IMR-90 (cell line): ENCODE measurements at regions not wholly inside any gene's neighbourhood (a gene's known extent, or its start where the extent isn't known, plus 50 kb on each side); places are given as distances from the start of the nearest gene placed in this dataset.

ENCODE experiments used
- ATAC-seq: fragments of 200-7000 bp; cut with Tn5 transposase; 2 replicates; pipeline ENCODE4 v1.9.1; 2020; ENCODE audit warnings: low read depth, mild to moderate bottlenecking, moderate library complexity
- BruUV-seq: library from RNA; stranded (reverse); fragments of 400-500 nt; replicated peaks from 2 replicates; lab custom pipeline; 2021; lab: Mats Ljungman, UMichigan
- CTCF ChIA-PET: fragments of 300-600 bp; formaldehyde crosslinking; extraction: SDS; loops from one replicate; lab custom pipeline; 2021; ENCODE audit warnings: antibody characterized with exemption; lab: Yijun Ruan, JAX
- POLR2A ChIA-PET: fragments of 300-600 bp; sonication (Branson Sonifier 250); formaldehyde crosslinking; loops from one replicate; lab custom pipeline; 2022; ENCODE audit warnings: antibody characterized with exemption; ENCODE audit not compliant: unreplicated experiment; lab: Charles Lee
- DNase-seq: peaks from one replicate; pipeline ENCODE4 v3.0.0; 2013
- H2AFZ ChIP-seq: replicated peaks from 2 replicates; pipeline ENCODE3; 2013; ENCODE audit warnings: low read length, mild to moderate bottlenecking; ENCODE audit not compliant: poor library complexity
- H2AK5ac ChIP-seq: 2 replicates; pipeline ENCODE4 v1.6.1; 2013; ENCODE audit warnings: low read depth, low read length, inconsistent platforms
- H2AK9ac ChIP-seq: replicated peaks from 2 replicates; pipeline ENCODE3; 2013; ENCODE audit warnings: mild to moderate bottlenecking, low read depth, low read length, moderate library complexity; ENCODE audit not compliant: poor library complexity
- H2BK120ac ChIP-seq: 2 replicates; pipeline ENCODE4 v1.6.1; 2013; ENCODE audit warnings: low read depth, low read length, inconsistent platforms
- H2BK15ac ChIP-seq: 3 replicates; pipeline ENCODE4 v1.6.1; 2013; ENCODE audit warnings: low read depth, low read length, inconsistent platforms
- H2BK20ac ChIP-seq: 2 replicates; pipeline ENCODE4 v1.6.1; 2013; ENCODE audit warnings: low read depth, mild to moderate bottlenecking, inconsistent platforms, low read length, moderate library complexity
- H2BK5ac ChIP-seq: 2 replicates; pipeline ENCODE4 v1.6.1; 2013; ENCODE audit warnings: mild to moderate bottlenecking, low read depth, low read length, inconsistent platforms; ENCODE audit not compliant: poor library complexity, severe bottlenecking
- H3K14ac ChIP-seq: replicated peaks from 2 replicates; pipeline ENCODE4 v1.6.1; 2013; ENCODE audit warnings: low read depth, low read length, inconsistent platforms
- H3K18ac ChIP-seq: 2 replicates; pipeline ENCODE4 v1.6.1; 2013; ENCODE audit warnings: low read depth, low read length, control low read depth
- H3K23ac ChIP-seq: 2 replicates; pipeline ENCODE4 v1.6.1; 2013; ENCODE audit warnings: low read depth, low read length, inconsistent platforms
- H3K27ac ChIP-seq: 2 replicates; pipeline ENCODE4 v1.5.1; 2013; ENCODE audit warnings: mild to moderate bottlenecking, control low read depth, low read length; ENCODE audit not compliant: insufficient read depth
- H3K27me3 ChIP-seq: 2 replicates; pipeline ENCODE4 v1.6.1; 2013; ENCODE audit warnings: low read length; ENCODE audit not compliant: control insufficient read depth, insufficient read depth
- H3K36me3 ChIP-seq: 2 replicates; pipeline ENCODE4 v1.6.1; 2013; ENCODE audit warnings: low read length, mixed read lengths; ENCODE audit not compliant: control insufficient read depth, insufficient read depth
- H3K4ac ChIP-seq: 2 replicates; pipeline ENCODE4 v1.6.1; 2013; ENCODE audit warnings: low read depth, low read length, inconsistent platforms
- H3K4me1 ChIP-seq: 2 replicates; pipeline ENCODE4 v1.6.1; 2013; ENCODE audit warnings: low read length, mixed read lengths; ENCODE audit not compliant: control insufficient read depth, insufficient read depth
- H3K4me2 ChIP-seq: 2 replicates; pipeline ENCODE4 v1.6.1; 2013; ENCODE audit warnings: low read depth, mild to moderate bottlenecking, control low read depth, low read length, moderate library complexity
- H3K4me3 ChIP-seq: 2 replicates; pipeline ENCODE4 v1.5.1; 2013; ENCODE audit warnings: low read depth, mild to moderate bottlenecking, control low read depth, low read length, moderate library complexity; ENCODE audit not compliant: insufficient read depth
- H3K56ac ChIP-seq: 2 replicates; pipeline ENCODE4 v1.6.1; 2013; ENCODE audit warnings: low read length, inconsistent platforms; ENCODE audit not compliant: insufficient read depth; ENCODE audit errors: extremely low read depth
- H3K79me1 ChIP-seq, 2 experiments: 2 replicates each; pipeline ENCODE4 v1.6.1; 2013; ENCODE audit warnings: low read length in 2 of 2, inconsistent platforms in 1 of 2, low read depth in 1 of 2
- H3K9ac ChIP-seq: 2 replicates; pipeline ENCODE4 v1.6.1; 2013; ENCODE audit warnings: low read depth, low read length, control low read depth
- H3K9me1 ChIP-seq: 2 replicates; pipeline ENCODE4 v1.6.1; 2013; ENCODE audit warnings: low read length, inconsistent platforms; ENCODE audit not compliant: insufficient read depth
- H3K9me3 ChIP-seq: 2 replicates; pipeline ENCODE4 v1.6.1; 2013; ENCODE audit warnings: low read length; ENCODE audit not compliant: control insufficient read depth, insufficient read depth
- H4K20me1 ChIP-seq: 2 replicates; pipeline ENCODE4 v1.6.1; 2013; ENCODE audit warnings: low read length, inconsistent platforms; ENCODE audit not compliant: insufficient read depth
- H4K5ac ChIP-seq: 2 replicates; pipeline ENCODE4 v1.6.1; 2013; ENCODE audit warnings: mild to moderate bottlenecking, low read depth, low read length, control low read depth
- H4K8ac ChIP-seq, 2 experiments: 2 replicates each; pipeline ENCODE4 v1.6.1; 2013; ENCODE audit warnings: low read depth in 2 of 2, low read length in 2 of 2, control low read depth in 1 of 2, inconsistent platforms in 1 of 2
- H4K91ac ChIP-seq: 2 replicates; pipeline ENCODE4 v1.6.1; 2013; ENCODE audit warnings: low read depth, low read length, inconsistent platforms; ENCODE audit not compliant: insufficient read depth
- BHLHE40 ChIP-seq: fragments of 150-350 bp; IDR thresholded peaks from 2 replicates; pipeline ENCODE4 v1.6.1; 2016; ENCODE audit warnings: mild to moderate bottlenecking, low read depth, low read length
- CEBPB ChIP-seq: IDR thresholded peaks from 2 replicates; pipeline ENCODE4 v1.6.1; 2012; ENCODE audit warnings: low read depth, low read length, improper control_type of control experiment
- CHD1 ChIP-seq: IDR thresholded peaks from 2 replicates; pipeline ENCODE4 v1.6.1; 2012; ENCODE audit warnings: low read depth, low read length, improper control_type of control experiment
- CTCF ChIP-seq: conservative IDR thresholded peaks from 2 replicates; pipeline ENCODE4 v1.5.1; 2012; ENCODE audit warnings: mild to moderate bottlenecking, low read depth, low read length, improper control_type of control experiment
- FOS ChIP-seq: fragments of 150-350 bp; IDR thresholded peaks from 2 replicates; pipeline ENCODE4 v1.6.1; 2016; ENCODE audit warnings: low read depth, low read length
- MAFK ChIP-seq: IDR thresholded peaks from 2 replicates; pipeline ENCODE4 v1.6.1; 2012; ENCODE audit warnings: low read depth, low read length, improper control_type of control experiment
- MAZ ChIP-seq: IDR thresholded peaks from 2 replicates; pipeline ENCODE4 v1.6.1; 2012; ENCODE audit warnings: low read depth, mild to moderate bottlenecking, low read length, improper control_type of control experiment, moderate library complexity, borderline replicate concordance
- MXI1 ChIP-seq: IDR thresholded peaks from 2 replicates; pipeline ENCODE4 v1.6.1; 2012; ENCODE audit warnings: low read depth, mild to moderate bottlenecking, low read length, moderate library complexity, borderline replicate concordance
- NFE2L2 ChIP-seq: fragments of 150-350 bp; IDR thresholded peaks from 2 replicates; pipeline ENCODE4 v1.6.1; 2016; ENCODE audit warnings: low read depth, mild to moderate bottlenecking, low read length
- POLR2A ChIP-seq: IDR thresholded peaks from 2 replicates; pipeline ENCODE4 v1.6.1; 2012; ENCODE audit warnings: mild to moderate bottlenecking, low read depth, low read length
- RAD21 ChIP-seq: IDR thresholded peaks from 2 replicates; pipeline ENCODE4 v1.6.1; 2012; ENCODE audit warnings: low read length, improper control_type of control experiment
- RCOR1 ChIP-seq: IDR thresholded peaks from 2 replicates; pipeline ENCODE4 v1.6.1; 2012; ENCODE audit warnings: mild to moderate bottlenecking, low read length, improper control_type of control experiment; ENCODE audit not compliant: insufficient replicate concordance
- RFX5 ChIP-seq: IDR thresholded peaks from 2 replicates; pipeline ENCODE4 v1.8.0; 2012; ENCODE audit warnings: low read depth, mild to moderate bottlenecking, low read length, moderate library complexity
- SMC3 ChIP-seq: fragments of 150-350 bp; IDR thresholded peaks from 2 replicates; pipeline ENCODE4 v1.6.1; 2016; ENCODE audit warnings: low read depth, mild to moderate bottlenecking, antibody characterized with exemption, low read length, moderate library complexity
- WGBS, 2 experiments: methylation state at CpG; one replicate each; pipeline versions ENCODE4 v1.1.5 to v1.1.7; 2013; ENCODE audit warnings: missing lambda C conversion rate in 2 of 2; ENCODE audit not compliant: insufficient read length in 1 of 2; ENCODE audit errors: extremely low coverage in 2 of 2; 5-methylcytosine and 5-hydroxymethylcytosine counted together
- dilution Hi-C: fragments of 300-500 bp; cut with HindIII; formaldehyde crosslinking; loops from one replicate; pipeline ENCODE4 v1.14.3; 2018; ENCODE audit warnings: low sequenced_read_pairs; ENCODE audit not compliant: unreplicated experiment
- in situ Hi-C: fragments of 300-500 bp; cut with MboI; formaldehyde crosslinking; loops from 3 replicates; pipeline ENCODE4 v1.14.3; 2019; ENCODE audit warnings: low sequenced_read_pairs, inconsistent platforms, mixed read lengths
- intact Hi-C: fragments of 100-400 bp; cut with micrococcal nuclease; formaldehyde crosslinking; loops from 2 replicates; pipeline ENCODE4 v1.10.0; 2022
- TF ChIP-seq, protein P1 (sequence below): fragments of 150-350 bp; IDR thresholded peaks from 2 replicates; pipeline ENCODE4 v1.6.1; 2017; ENCODE audit warnings: mild to moderate bottlenecking, antibody characterized with exemption, low read length, low read depth
- TF ChIP-seq, protein P2 (sequence below): fragments of 150-350 bp; IDR thresholded peaks from 2 replicates; pipeline ENCODE4 v1.6.1; 2016; ENCODE audit warnings: low read depth, mild to moderate bottlenecking, low read length, moderate library complexity, borderline replicate concordance

GRCh38 chr11:87851234-87851633 lies 324.0 kb downstream of the RAB38 start:
- Histone ChIP-seq H2AK9ac (no peak overlapping the region), H4K91ac (peak overlapping the region; percentile 60), H3K27ac (no peak overlapping the region), H3K23ac (no peak overlapping the region), H3K4ac (peak overlapping the region; percentile 70; the same call in 1 of the 2 replicates), H4K5ac (no peak overlapping the region; the same call in 1 of the 2 replicates), H4K8ac (peak overlapping the region in 1 of 2 experiments; percentile 55; a peak in 1 of 4 replicates), H3K36me3 (no peaks in the 10 kb centered on the region), H4K20me1 (no peaks in the 10 kb centered on the region), H2BK15ac (peak overlapping the region; percentile 65; the same call in 1 of the 3 replicates), H3K9me3 (no peaks in the 10 kb centered on the region), H3K56ac (peak overlapping the region; percentile 24; the same call in 1 of the 2 replicates), H3K79me1 (no peaks in the 10 kb centered on the region), H3K4me1 (peaks cover 6% of the 10 kb centered on the region; the same call in 1 of the 2 replicates), H3K14ac (peak overlapping the region; percentile 55; the same call in 1 of the 2 replicates), H2BK5ac (peak overlapping the region; percentile 83), H3K9me1 (no peaks in the 10 kb centered on the region), H2AK5ac (no peak overlapping the region), H3K9ac (no peak overlapping the region), H2BK20ac (peak overlapping the region; percentile 63), H3K27me3 (no peaks in the 10 kb centered on the region), H2BK120ac (peak overlapping the region; percentile 75), H3K4me2 (peak overlapping the region; percentile 40; the same call in 1 of the 2 replicates), H2AFZ (no peak overlapping the region), H3K18ac (no peak overlapping the region; the same call in 1 of the 2 replicates), H3K4me3 (no peak overlapping the region)
- no peak for TF ChIP-seq POLR2A
- no peak for TF ChIP-seq SMC3
- TF ChIP-seq, protein P1, sequence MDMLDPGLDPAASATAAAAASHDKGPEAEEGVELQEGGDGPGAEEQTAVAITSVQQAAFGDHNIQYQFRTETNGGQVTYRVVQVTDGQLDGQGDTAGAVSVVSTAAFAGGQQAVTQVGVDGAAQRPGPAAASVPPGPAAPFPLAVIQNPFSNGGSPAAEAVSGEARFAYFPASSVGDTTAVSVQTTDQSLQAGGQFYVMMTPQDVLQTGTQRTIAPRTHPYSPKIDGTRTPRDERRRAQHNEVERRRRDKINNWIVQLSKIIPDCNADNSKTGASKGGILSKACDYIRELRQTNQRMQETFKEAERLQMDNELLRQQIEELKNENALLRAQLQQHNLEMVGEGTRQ, result no peak
- TF ChIP-seq CEBPB, result 0 out of 2 replicates have a peak, but pooled peaks have one; percentile 29
- TF ChIP-seq RAD21, result no peak
- no peak for TF ChIP-seq CTCF
- no peak for TF ChIP-seq MXI1
- TF ChIP-seq RCOR1, result no peak
- no peak for TF ChIP-seq MAZ
- TF ChIP-seq FOS, result peak; percentile 39; the same call in 1 of the 2 replicates
- no peak for TF ChIP-seq BHLHE40
- no peak for TF ChIP-seq NFE2L2
- TF ChIP-seq CHD1, result no peak
- TF ChIP-seq MAFK, result no peak
- TF ChIP-seq, protein P2, sequence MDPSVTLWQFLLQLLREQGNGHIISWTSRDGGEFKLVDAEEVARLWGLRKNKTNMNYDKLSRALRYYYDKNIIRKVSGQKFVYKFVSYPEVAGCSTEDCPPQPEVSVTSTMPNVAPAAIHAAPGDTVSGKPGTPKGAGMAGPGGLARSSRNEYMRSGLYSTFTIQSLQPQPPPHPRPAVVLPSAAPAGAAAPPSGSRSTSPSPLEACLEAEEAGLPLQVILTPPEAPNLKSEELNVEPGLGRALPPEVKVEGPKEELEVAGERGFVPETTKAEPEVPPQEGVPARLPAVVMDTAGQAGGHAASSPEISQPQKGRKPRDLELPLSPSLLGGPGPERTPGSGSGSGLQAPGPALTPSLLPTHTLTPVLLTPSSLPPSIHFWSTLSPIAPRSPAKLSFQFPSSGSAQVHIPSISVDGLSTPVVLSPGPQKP, result no peak
- TF ChIP-seq RFX5, result no peak
- no CpG with 5 or more reads among the region's 2 CpGs for WGBS, 2 experiments
- ATAC-seq (peak; percentile 82), DNase-seq (peak; percentile 61)
- no TSS peak for BruUV-seq
- dilution Hi-C loops, result no loop called here
- in situ Hi-C loops, result no loop called here
- intact Hi-C loops, result no loop called here
- ChIA-PET POLR2A (no interaction called here), CTCF (interaction anchor here (0.6 to 1.1 kb wide), 2 partner anchors 27 to 370 kb away, joined by 3 to 4 read pairs; no protein-coding TSS in a partner anchor)
